ENCODE measurements at regions not wholly inside any gene's neighbourhood (a gene's known extent, or its start where the extent isn't known, plus 50 kb on each side); places are given as distances from the start of the nearest gene placed in this dataset.
"Not testable (repeated sequence)": the region's sequence is repeated elsewhere in the genome, so short reads cannot be mapped to it uniquely, and the experiment has no call there.

GRCh38 chr5:166803058-166803457, 1488.4 kb upstream of the WWC1 start:
- no TSS peak for BruUV-seq (replicated peaks)
- POLR2A ChIA-PET, result no interaction called here
- intact Hi-C loops (cut with micrococcal nuclease; ENCODE audit: unreplicated experiment), result no loop called here
- no peaks in the 10 kb centered on the region for H3K79me2 ChIP-seq (ENCODE audit: insufficient read depth, low read depth, low read length)
- H3K9me3 ChIP-seq (ENCODE audit: low read length), result no peaks in the 10 kb centered on the region
- no peaks in the 10 kb centered on the region for H4K20me1 ChIP-seq (ENCODE audit: insufficient read depth, low read length)
- H3K4me1 ChIP-seq (ENCODE audit: insufficient read depth, low read length, poor library complexity, severe bottlenecking), result no peaks in the 10 kb centered on the region
- no peak overlapping the region for H3K27ac ChIP-seq (ENCODE audit: low read depth, low read length, poor library complexity, severe bottlenecking)
- CTCF ChIA-PET (ENCODE audit: unreplicated experiment), result no interaction called here
- H3K36me3 ChIP-seq (ENCODE audit: insufficient read depth, low read length), result no peaks in the 10 kb centered on the region
- no peak for DNase-seq (ENCODE audit: low spot score)
- H3K4me3 ChIP-seq (ENCODE audit: low read depth, low read length, poor library complexity, severe bottlenecking), result no peak overlapping the region
- H2AFZ ChIP-seq (ENCODE audit: low read length), result no peak overlapping the region
- no peak for TF ChIP-seq CTCF (conservative IDR thresholded peaks at IDR 0.05; ENCODE audit: low read length)
- TF ChIP-seq EZH2phosphoT487 (IDR thresholded peaks at IDR 0.05; ENCODE audit: borderline replicate concordance, low read depth, low read length), result no peak
- no peak overlapping the region for H3K4me2 ChIP-seq (ENCODE audit: low read length)
- H3K9me2 ChIP-seq (ENCODE audit: insufficient read depth, low read length), result no peaks in the 10 kb centered on the region

- DNase-seq (ENCODE audit: low spot score); H3K4me2 ChIP-seq (ENCODE audit: low read length); intact Hi-C loops (cut with micrococcal nuclease; ENCODE audit: unreplicated experiment); H3K4me1 ChIP-seq (ENCODE audit: insufficient read depth, low read length, poor library complexity, severe bottlenecking); H3K79me2 ChIP-seq (ENCODE audit: insufficient read depth, low read depth, low read length); H2AFZ ChIP-seq (ENCODE audit: low read length); H4K20me1 ChIP-seq (ENCODE audit: insufficient read depth, low read length); H3K9me2 ChIP-seq (ENCODE audit: insufficient read depth, low read length); H3K4me3 ChIP-seq (ENCODE audit: low read depth, low read length, poor library complexity, severe bottlenecking); H3K9me3 ChIP-seq (ENCODE audit: low read length); BruUV-seq (replicated peaks); H3K36me3 ChIP-seq (ENCODE audit: insufficient read depth, low read length); CTCF ChIA-PET (ENCODE audit: unreplicated experiment); POLR2A ChIA-PET; H3K27ac ChIP-seq (ENCODE audit: low read depth, low read length, poor library complexity, severe bottlenecking): not testable (repeated sequence)
Observed at GRCh38 chr5:166804223-166804622, 1487.2 kb upstream of the WWC1 start.

- H3K9me3 ChIP-seq (ENCODE audit: low read length); CTCF ChIA-PET (ENCODE audit: unreplicated experiment): not testable (repeated sequence)
Observed at GRCh38 chr5:166804693-166805092, 1486.8 kb upstream of the WWC1 start.

GRCh38 chr5:166810093-166810658, 1481.3 kb upstream of the WWC1 start:
- H3K9me2 ChIP-seq (ENCODE audit: insufficient read depth, low read length); H3K79me2 ChIP-seq (ENCODE audit: insufficient read depth, low read depth, low read length); BruUV-seq (replicated peaks); H4K20me1 ChIP-seq (ENCODE audit: insufficient read depth, low read length); H3K4me1 ChIP-seq (ENCODE audit: insufficient read depth, low read length, poor library complexity, severe bottlenecking); DNase-seq (ENCODE audit: low spot score); H3K27ac ChIP-seq (ENCODE audit: low read depth, low read length, poor library complexity, severe bottlenecking); H3K4me3 ChIP-seq (ENCODE audit: low read depth, low read length, poor library complexity, severe bottlenecking); intact Hi-C loops (cut with micrococcal nuclease; ENCODE audit: unreplicated experiment); CTCF ChIA-PET (ENCODE audit: unreplicated experiment); H3K4me2 ChIP-seq (ENCODE audit: low read length); H3K9me3 ChIP-seq (ENCODE audit: low read length); H2AFZ ChIP-seq (ENCODE audit: low read length); POLR2A ChIA-PET; H3K36me3 ChIP-seq (ENCODE audit: insufficient read depth, low read length): not testable (repeated sequence)

More at GRCh38 chr5:166804693-166805092, 1486.8 kb upstream of the WWC1 start:
- H2AFZ ChIP-seq (ENCODE audit: low read length); H3K9me2 ChIP-seq (ENCODE audit: insufficient read depth, low read length); H4K20me1 ChIP-seq (ENCODE audit: insufficient read depth, low read length); BruUV-seq (replicated peaks); H3K4me1 ChIP-seq (ENCODE audit: insufficient read depth, low read length, poor library complexity, severe bottlenecking); POLR2A ChIA-PET; H3K27ac ChIP-seq (ENCODE audit: low read depth, low read length, poor library complexity, severe bottlenecking); DNase-seq (ENCODE audit: low spot score); H3K4me2 ChIP-seq (ENCODE audit: low read length); intact Hi-C loops (cut with micrococcal nuclease; ENCODE audit: unreplicated experiment); H3K4me3 ChIP-seq (ENCODE audit: low read depth, low read length, poor library complexity, severe bottlenecking); H3K36me3 ChIP-seq (ENCODE audit: insufficient read depth, low read length); H3K79me2 ChIP-seq (ENCODE audit: insufficient read depth, low read depth, low read length): not testable (repeated sequence)
